ENCODE measurements at regions not wholly inside any gene's neighbourhood (a gene's known extent, or its start where the extent isn't known, plus 50 kb on each side); places are given as distances from the start of the nearest gene placed in this dataset.

GRCh38 chr20:61185181-61185580 is 66.9 kb upstream of the CDH4 start:
- no peak for TF ChIP-seq CTCF (IDR thresholded peaks at IDR 0.05; ENCODE audit: insufficient read depth, low read length)
- TF ChIP-seq POLR2AphosphoS5 (IDR thresholded peaks at IDR 0.05; ENCODE audit: low read depth), result no peak
- TF ChIP-seq REST (IDR thresholded peaks at IDR 0.05; ENCODE audit: insufficient replicate concordance, low read depth), result no peak

Measured in HL-60 (cell line).